Esophagus muscularis mucosa (tissue), 3 donors: ENCODE measurements at regions not wholly inside any gene's neighbourhood (a gene's known extent, or its start where the extent isn't known, plus 50 kb on each side); places are given as distances from the start of the nearest gene placed in this dataset.

Experiments
- POLR2A ChIP-seq: fragments of 450-650 bp; IDR thresholded peaks from one replicate; pipeline ENCODE4 v1.6.1; 2017; ENCODE audit warnings: antibody characterized with exemption, moderate library complexity, mild to moderate bottlenecking, low read depth
- TF ChIP-seq, protein P1 (sequence below), 3 experiments: fragments of 200-600 bp in 2 of 3; fragments of 450-650 bp in 1 of 3; sonication (generic) in 2 of 3; IDR thresholded peaks; one replicate each; pipeline ENCODE4 v1.5.1; 2017 to 2019; ENCODE audit warnings: antibody characterized with exemption in 3 of 3, mild to moderate bottlenecking in 2 of 3, moderate library complexity in 1 of 3

DNA sequence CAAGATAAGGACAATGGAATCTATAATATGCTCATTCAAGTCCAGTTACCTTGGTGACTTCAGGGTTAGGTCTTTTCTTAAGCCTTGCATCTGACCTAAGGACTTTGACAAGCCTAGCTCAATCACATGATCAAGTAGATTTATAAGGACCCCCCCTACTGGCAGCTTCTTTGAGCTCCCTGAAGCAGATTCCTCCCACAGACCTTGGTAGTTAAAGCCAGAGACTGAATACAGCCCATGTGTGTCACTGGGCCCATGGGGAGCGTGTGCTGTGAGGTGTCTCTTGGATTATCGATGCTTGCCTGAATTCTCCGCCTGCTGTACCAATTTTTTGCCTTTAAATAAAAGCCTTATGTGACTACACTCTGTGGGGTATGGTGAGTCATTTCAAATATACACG, 372.7 kb upstream of the RGS17 start:
- TF ChIP-seq, protein P1, sequence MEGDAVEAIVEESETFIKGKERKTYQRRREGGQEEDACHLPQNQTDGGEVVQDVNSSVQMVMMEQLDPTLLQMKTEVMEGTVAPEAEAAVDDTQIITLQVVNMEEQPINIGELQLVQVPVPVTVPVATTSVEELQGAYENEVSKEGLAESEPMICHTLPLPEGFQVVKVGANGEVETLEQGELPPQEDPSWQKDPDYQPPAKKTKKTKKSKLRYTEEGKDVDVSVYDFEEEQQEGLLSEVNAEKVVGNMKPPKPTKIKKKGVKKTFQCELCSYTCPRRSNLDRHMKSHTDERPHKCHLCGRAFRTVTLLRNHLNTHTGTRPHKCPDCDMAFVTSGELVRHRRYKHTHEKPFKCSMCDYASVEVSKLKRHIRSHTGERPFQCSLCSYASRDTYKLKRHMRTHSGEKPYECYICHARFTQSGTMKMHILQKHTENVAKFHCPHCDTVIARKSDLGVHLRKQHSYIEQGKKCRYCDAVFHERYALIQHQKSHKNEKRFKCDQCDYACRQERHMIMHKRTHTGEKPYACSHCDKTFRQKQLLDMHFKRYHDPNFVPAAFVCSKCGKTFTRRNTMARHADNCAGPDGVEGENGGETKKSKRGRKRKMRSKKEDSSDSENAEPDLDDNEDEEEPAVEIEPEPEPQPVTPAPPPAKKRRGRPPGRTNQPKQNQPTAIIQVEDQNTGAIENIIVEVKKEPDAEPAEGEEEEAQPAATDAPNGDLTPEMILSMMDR (IDR thresholded peaks at IDR 0.05), result no peak
- TF ChIP-seq POLR2A, result no peak
